GM12892 (cell line): ENCODE measurements at regions not wholly inside any gene's neighbourhood (a gene's known extent, or its start where the extent isn't known, plus 50 kb on each side); places are given as distances from the start of the nearest gene placed in this dataset.

ENCODE experiments used
- DNase-seq: peaks from one replicate; pipeline ENCODE4 v3.0.0; 2011; ENCODE audit not compliant: insufficient read length
- FAIRE-seq: peaks from 2 replicates; lab custom pipeline; 2011; peaks lifted over from hg19 to GRCh38; lab: Jason Lieb, UNC
- POLR2A ChIP-seq: IDR thresholded peaks from 2 replicates; pipeline ENCODE4 v1.6.1; 2011; ENCODE audit warnings: low read depth, low read length, control low read depth
- POLR2AphosphoS5 ChIP-seq: IDR thresholded peaks from 2 replicates; pipeline ENCODE4 v1.6.1; 2011; ENCODE audit warnings: low read depth, low read length, control low read depth
- TAF1 ChIP-seq: IDR thresholded peaks from 2 replicates; pipeline ENCODE4 v1.6.1; 2011; ENCODE audit warnings: low read depth, mild to moderate bottlenecking, control low read depth, low read length, borderline replicate concordance

DNA sequence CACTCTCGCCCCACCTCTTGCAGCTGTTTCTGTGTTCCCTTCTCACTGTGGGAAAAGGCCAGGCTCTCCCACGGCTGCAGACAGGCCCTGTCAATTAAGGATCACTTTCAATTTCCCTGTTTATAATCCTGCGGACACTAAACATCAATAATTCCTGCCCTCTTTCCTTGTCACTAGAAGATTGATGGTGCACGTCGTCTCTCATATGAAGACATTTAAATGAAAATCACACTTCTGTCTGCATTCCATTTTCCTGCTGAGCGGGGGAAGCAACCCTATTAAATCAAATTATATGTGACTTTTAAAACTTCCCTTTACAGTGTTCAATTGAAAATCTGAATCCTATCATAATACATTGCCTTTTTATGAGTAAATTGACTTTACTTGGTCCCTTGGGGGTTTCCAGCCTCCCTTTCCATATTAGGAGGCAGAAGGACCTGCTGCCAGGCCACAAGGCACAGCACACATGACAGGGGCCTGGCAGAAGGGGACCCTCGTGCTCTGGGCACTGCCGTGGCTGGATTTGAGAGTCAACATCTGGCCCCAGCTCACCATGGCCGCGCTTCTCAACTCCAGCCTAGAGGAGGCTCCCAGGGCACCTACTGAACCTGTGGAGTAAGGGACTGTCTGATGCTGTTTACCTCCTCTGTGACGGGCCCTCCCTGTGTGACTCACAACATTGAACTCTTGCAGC lies 311.0 kb upstream of the IRX4 start:
- DNase-seq (no peak), FAIRE-seq (no peak)
- no peak for TF ChIP-seq POLR2A
- no peak for TF ChIP-seq TAF1
- TF ChIP-seq POLR2AphosphoS5 = no peak

DNA sequence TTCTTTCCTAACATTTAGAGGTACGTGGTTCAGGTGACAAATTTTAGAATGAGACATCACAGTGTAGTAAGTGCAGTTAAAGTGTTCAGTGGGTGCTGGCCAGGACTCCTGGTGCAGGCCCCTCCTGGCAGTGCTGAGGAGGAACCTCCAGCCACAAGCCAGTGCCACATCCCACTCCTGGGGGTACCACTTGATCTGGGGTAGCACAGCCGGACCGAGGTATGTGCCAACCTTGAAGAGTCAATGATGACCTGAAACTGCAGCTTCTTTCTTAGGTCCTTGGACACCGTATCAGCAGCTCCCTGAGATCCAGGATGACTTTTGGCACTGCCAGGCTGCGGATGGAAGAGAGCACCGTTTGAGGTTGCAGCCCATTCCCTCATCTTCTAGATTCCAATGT lies 310.4 kb upstream of the IRX4 start:
- TF ChIP-seq POLR2A = no peak
- TF ChIP-seq TAF1 = no peak
- no peak for TF ChIP-seq POLR2AphosphoS5
- FAIRE-seq = no peak
- no peak for DNase-seq

DNA sequence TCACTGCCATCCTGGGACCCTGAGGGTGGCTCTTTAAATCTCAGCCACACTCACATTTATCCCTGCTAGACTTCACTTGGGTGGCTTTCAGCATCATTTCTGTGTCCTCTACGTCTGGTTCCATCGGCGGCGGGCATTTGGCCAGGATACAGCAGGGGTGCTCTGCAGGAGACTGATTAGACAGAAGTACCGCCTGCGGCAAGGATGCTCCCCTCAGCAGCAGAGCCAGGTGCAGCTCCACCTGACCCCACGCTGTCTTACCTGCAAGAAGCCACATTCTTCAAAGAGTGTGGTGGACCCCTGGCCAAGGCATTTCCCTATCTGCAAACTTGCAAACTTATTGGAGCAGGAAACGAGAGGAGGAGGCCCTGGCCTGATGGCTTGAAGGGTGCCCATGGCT lies 309.8 kb upstream of the IRX4 start:
- TF ChIP-seq TAF1 = no peak
- TF ChIP-seq POLR2AphosphoS5 = no peak
- no peak for DNase-seq
- FAIRE-seq = no peak

DNA sequence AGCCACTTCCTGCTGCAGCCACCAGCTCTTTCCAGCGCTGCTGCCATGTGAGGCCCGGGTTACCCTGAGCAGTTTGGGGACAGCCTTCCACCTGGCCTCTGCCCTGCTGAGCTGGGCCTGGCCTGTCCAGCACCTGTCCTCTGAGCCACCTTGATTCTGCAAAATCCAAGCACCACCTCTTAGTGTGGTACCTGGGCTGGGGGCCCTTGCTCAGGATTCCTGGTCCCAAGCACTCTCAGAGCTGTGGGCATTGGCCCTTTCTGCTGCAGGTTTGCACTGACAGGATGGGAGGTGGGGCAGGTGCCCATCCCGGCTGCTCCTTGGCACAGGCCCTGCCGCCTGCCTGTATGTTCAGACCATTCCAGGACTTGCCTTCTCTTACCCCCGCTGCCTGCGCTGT lies 309.2 kb upstream of the IRX4 start:
- FAIRE-seq (no peak), DNase-seq (no peak)
- no peak for TF ChIP-seq TAF1
- TF ChIP-seq POLR2AphosphoS5 = no peak
- no peak for TF ChIP-seq POLR2A

DNA sequence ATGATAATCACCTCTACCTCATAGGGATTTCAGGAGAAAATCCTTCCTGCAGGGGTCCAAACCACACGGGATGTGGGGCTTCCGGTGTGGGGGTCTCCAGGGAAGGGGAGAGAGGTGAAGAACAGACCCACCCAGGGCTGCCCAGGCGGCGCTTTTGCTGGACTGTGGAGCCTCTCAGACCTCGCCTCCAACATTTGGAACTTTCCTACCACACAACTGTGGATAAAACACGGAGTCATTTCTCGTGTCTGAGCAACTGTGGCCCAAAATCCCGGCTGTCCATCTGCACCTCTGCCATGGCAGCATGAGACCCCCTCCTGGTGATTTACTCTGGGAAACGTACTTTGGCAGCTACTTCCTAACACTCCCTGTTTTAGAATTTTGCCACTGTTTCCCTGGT lies 307.8 kb upstream of the IRX4 start:
- FAIRE-seq (no peak), DNase-seq (no peak)
- TF ChIP-seq POLR2AphosphoS5 = no peak
- TF ChIP-seq TAF1 = no peak
- no peak for TF ChIP-seq POLR2A

DNA sequence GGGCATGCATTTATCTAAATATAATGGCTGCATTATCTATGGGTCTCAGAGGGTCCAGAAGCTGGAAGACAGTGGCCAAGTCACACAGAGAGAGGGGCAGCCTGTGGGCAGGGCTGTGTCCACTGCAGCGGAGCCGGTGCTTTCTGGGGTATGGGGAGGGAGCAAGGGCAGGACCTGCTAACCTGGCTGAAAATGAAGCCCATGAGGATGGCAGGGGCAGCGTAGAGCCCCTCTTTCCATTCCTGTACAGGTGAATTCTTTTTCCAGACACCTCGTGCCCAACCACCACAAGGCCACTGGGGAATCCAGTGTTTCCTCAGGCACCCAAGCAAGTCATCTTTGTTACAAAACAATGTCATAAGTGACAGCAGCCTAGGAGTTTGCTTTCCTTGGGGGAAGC lies 305.9 kb upstream of the IRX4 start:
- no peak for DNase-seq
- TF ChIP-seq POLR2AphosphoS5 (no peak), TAF1 (no peak), POLR2A (no peak)
- FAIRE-seq = no peak

DNA sequence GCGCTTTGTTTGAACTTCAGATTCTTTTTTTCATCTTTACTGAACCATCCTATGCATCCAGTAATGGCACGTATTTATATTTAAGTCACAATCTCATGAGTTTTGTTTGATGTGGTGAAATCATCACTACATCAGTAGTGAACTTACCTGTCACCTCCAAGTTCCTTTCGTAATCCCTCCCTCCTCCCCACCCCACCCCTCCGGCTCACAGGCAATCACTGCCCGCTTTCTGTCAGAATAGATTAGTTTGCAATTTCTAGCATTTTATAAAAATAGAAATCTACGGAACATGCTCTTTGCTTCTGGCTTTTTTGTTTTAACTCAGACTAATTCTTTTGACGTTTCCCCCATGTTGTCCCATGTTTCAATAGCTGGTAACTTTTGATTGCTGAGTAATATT lies 305.4 kb upstream of the IRX4 start:
- TF ChIP-seq POLR2A = no peak
- TF ChIP-seq POLR2AphosphoS5 = no peak
- TF ChIP-seq TAF1 = no peak
- FAIRE-seq (no peak), DNase-seq (no peak)

DNA sequence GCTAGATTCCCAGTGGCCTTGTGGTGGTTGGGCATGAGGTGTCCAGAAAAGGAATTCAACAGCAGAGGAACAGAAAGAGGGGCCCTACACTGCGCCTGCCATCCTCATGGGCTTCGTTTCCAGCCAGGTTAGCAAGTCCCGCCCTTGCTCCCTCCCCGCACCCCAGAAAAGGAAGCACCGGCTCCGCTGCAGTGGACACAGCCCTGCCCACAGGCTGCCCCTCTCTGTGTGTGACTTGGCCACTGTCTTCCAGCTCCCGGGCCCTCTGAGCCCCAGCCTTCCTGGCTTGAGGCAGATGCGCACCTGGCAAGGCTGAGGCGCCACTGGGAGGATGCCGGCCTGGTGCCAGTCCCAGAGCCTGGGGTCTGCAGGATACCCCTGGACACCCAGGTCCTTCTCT lies 305.0 kb upstream of the IRX4 start:
- no peak for DNase-seq

DNA sequence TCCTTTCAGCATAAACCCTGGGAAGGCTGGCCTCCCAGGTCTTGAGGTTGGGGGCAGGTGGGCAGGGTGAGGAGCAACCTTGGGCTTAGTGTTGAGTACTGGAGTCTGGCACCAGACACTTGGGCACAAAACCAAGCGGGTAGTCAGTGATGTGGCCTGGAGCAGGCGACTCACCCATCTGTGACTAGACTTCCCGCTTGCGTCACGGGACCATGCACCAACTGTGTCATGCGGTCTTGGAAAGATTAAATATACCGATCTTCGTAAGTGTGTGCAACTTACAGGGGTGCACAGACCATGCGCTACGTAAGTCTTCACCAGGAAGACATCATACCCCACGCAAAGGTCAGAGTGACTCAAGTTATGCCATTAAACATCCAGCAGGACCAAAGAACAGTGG lies 304.4 kb upstream of the IRX4 start:
- no peak for DNase-seq
- no peak for TF ChIP-seq POLR2A
- TF ChIP-seq TAF1 = no peak
- no peak for TF ChIP-seq POLR2AphosphoS5
- no peak for FAIRE-seq

More for the DNA sequence above, 305.0 kb upstream of the IRX4 start:
- FAIRE-seq = no peak
- TF ChIP-seq TAF1 = no peak
- no peak for TF ChIP-seq POLR2A
- no peak for TF ChIP-seq POLR2AphosphoS5

DNA sequence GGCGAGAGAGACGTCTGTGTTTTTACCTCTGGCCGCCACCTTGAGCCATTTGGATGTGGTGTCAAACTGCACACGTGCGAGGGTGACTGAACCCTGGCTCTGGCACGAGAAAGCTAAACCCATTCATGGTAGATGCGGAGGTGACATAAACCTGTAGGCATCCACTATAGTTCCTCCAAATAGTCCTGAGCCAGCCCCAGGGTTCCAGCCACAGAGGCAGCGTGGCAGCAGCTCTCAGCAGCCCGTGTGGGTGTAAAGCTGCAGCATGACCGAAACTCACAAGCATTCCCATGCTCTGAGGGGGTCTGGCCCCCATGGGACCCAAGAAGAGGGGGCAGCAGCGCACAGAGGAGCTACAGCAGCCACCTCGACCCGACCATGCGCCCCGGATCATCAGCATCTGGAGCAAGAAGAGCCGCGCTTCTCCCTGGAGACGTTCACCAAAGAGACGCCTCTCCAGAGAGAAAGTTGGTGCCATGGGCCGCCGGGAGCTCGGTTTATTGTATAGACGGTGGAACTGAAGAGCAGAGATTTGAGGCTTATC lies 303.8 kb upstream of the IRX4 start:
- FAIRE-seq (no peak), DNase-seq (no peak)
- TF ChIP-seq POLR2AphosphoS5 (no peak), POLR2A (no peak), TAF1 (no peak)

DNA sequence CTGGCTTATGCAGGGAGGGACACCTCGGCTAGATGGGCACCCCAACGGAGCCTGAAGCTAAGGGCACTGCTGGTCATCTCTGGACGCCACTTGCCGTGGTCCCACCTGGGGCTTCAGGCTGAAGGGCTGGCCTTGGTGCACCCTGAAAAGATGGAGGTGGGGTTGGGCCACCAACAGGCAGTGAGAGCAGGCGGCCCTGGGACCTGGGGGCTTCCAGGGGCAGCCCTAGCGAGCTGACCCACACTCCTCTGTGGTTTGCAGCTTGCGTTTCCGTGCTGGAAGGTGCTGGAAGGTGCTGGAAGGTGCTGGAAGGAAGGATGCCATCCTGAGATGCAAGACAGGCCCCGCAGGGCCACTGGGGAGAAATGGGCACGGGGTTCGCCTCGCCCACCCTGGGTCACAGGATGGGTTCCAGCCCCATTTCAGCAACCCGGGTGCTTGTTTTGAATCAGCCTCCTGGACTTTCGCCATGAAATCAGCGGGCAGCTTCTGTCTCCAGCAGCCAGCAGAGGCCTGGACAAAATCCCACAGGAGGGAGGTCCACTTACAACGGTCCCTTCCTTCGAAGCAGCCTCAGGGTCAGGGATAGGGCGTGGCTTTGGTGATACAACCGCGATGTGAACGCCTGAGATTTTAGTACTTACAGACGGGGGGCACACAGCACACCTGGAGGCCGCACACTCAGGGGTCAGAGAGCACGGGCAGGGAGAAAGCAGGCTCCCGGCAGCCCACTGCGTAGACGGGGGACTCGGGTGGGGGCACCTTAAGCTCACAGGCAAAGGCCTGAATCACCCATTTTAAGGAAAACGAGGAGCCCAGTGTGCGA lies 303.1 kb upstream of the IRX4 start:
- TF ChIP-seq POLR2AphosphoS5 (no peak), POLR2A (no peak), TAF1 (no peak)
- no peak for DNase-seq
- FAIRE-seq = no peak
